VCaP (cell line): ENCODE measurements at regions not wholly inside any gene's neighbourhood (a gene's known extent, or its start where the extent isn't known, plus 50 kb on each side); places are given as distances from the start of the nearest gene placed in this dataset.

Experiments
- H3K27ac ChIP-seq: fragments of 450-650 bp; 2 replicates; pipeline ENCODE4 v1.5.1; 2017
- TF ChIP-seq, protein P1 (sequence below): fragments of 450-650 bp; conservative IDR thresholded peaks from 2 replicates; pipeline ENCODE4 v1.5.1; 2017; ENCODE audit warnings: mild to moderate bottlenecking, moderate library complexity

DNA sequence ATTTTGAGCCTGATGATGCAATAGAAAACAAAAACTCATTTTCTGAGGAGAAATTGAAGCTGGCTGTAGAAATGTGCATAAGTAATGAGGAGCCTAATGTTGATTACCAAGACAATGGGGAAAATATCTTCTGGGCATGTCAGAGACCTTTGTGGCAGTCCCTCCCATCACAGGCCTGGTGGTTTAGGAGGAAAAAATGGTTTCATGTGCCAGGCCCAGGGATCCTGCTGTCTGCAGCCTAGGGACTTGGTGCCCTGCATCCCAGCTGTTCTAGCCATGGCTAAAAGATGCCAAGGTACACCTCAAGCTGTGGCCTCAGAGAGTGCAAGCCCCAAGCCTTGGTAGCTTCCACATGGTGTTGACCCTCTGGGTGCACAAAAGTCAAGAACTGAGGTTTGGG, 128.7 kb upstream of the ARHGEF9 start:
- TF ChIP-seq, protein P1, sequence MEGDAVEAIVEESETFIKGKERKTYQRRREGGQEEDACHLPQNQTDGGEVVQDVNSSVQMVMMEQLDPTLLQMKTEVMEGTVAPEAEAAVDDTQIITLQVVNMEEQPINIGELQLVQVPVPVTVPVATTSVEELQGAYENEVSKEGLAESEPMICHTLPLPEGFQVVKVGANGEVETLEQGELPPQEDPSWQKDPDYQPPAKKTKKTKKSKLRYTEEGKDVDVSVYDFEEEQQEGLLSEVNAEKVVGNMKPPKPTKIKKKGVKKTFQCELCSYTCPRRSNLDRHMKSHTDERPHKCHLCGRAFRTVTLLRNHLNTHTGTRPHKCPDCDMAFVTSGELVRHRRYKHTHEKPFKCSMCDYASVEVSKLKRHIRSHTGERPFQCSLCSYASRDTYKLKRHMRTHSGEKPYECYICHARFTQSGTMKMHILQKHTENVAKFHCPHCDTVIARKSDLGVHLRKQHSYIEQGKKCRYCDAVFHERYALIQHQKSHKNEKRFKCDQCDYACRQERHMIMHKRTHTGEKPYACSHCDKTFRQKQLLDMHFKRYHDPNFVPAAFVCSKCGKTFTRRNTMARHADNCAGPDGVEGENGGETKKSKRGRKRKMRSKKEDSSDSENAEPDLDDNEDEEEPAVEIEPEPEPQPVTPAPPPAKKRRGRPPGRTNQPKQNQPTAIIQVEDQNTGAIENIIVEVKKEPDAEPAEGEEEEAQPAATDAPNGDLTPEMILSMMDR: no peak
- no peak overlapping the region for H3K27ac ChIP-seq

DNA sequence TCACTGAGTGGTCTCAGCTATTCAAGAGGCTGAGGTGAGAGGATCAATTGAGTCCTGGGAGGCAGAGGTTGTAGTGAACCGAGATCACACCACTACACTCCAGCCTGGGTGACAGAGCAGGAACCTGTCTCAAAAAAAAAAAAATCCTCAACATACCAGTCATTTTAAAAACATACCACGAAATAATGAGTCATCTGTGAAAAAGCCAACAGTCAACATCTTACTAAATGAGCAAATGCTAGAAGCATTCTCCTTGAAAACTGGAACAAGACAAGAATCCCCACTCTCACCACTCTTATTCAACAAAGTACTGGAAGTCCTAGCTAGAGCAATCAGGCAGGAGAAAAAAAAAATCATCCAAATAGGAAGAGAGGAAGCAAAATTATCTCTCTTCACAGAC, 104.0 kb upstream of the ARHGEF9 start:
- no peak overlapping the region for H3K27ac ChIP-seq
- TF ChIP-seq, protein P1: no peak

DNA sequence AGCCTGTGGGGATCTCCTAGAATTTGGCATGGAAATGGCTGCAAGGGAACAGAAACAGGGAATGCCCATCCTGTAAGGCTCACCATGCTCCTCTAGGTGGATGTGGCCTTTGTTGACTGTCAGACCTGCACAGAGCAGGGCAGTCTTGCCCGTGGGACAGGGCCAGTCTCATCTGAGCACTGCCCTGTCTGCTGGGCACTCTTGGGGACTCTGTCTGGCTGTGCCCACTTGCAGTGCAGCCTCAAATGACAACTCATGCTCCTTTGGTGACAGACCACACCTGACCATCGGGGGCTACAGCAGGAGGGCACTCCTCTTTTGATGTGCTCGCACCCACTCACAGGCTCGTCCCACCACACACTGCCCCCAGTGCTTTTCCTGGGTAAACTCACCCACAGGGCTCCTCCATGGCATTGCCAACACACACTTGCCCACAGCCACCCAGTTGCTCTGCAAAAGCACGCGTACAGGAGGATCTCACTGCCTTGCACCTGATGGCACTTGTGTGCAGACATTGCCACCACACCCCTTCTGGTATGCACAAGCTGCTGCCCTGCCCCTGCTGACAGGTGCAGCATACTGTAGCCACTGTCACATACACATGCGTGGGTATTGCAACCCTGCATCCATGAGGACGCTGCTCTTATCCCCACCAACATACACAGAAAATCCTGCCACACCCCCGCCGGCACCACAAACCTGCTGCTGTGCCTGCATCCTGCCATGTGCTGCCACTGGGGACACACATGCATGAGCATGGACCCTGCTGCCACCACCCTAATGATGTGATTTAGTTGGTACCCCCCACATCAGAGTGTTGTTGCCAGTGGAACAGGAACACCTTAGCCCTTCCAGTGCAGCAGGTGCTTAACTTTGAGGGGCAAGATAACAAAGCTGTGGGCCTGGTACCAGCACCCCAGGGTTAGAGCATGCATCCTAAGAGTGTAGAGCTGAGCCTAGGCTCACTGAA, 100.1 kb upstream of the ARHGEF9 start:
- TF ChIP-seq, protein P1: no peak
- H3K27ac ChIP-seq: no peak overlapping the region

DNA sequence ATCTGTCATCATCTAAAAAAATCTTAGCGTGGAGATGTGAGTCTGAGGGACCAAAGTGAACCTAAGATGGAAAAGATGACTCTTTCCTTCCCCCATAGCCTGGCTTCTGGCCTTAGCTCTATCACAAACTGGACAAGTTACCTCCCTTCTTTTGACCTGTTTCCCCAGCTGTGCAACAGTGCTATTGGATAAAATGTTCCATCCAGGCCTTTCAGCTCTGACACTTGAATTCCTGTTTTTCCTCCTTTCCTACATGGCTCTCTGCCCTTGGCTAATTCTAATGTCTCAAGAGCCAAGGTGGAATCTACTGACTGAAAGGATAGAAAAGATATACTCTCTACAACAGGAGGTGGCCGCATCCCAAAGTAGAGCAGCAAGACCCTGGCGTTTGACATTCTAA, 84.5 kb upstream of the ARHGEF9 start:
- TF ChIP-seq, protein P1: no peak
- H3K27ac ChIP-seq: no peak overlapping the region

DNA sequence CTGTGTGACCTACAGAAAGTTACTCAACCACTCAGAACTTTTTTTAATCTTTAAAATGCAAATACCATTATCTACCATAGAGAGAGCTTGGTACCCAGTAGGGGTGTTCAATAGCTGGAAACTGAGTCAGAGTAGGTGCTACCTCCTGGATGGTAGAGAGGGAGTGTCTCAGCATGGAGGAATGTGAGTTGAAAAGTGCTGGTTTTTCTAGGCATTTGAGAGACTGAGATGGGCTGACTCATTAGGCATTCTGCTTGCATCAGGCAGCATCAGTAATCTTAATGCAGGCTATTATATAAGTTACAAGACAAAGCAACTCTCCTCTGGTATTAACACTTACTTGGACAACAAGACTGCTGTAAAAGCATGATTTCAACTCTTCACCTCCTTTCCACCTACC, 70.9 kb upstream of the ARHGEF9 start:
- TF ChIP-seq, protein P1: no peak
- H3K27ac ChIP-seq: no peak overlapping the region

DNA sequence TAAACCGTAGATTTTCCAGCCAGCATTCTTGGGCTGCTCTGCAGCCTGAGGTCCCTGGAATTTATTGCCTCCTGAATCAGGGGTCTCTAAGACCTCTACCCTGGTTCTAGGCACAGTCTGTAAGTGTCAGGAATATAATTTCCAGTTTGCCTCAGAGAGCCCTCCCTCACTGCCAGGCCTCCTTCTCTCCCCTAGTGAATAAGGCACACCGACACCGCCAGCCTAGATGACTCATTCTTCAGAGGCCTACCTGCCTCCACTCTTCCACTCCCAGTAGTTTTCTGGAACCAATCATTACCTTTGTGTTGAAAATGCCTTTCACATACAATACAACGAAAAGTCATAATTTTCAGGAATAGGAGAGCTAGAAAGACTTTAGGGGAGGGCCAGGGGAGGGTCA, 50.3 kb upstream of the ARHGEF9 start:
- H3K27ac ChIP-seq: no peak overlapping the region
- TF ChIP-seq, protein P1: no peak
